ENCODE measurements at regions not wholly inside any gene's neighbourhood (a gene's known extent, or its start where the extent isn't known, plus 50 kb on each side); places are given as distances from the start of the nearest gene placed in this dataset.
"Not testable (repeated sequence)": the region's sequence is repeated elsewhere in the genome, so short reads cannot be mapped to it uniquely, and the experiment has no call there.

- intact Hi-C loops (cut with DNase I; ENCODE audit: low total_unique reads); H3K4me1 ChIP-seq; DNase-seq; H3K36me3 ChIP-seq; H3K27ac ChIP-seq; H3K9me3 ChIP-seq; H3K4me3 ChIP-seq; H3K27me3 ChIP-seq (replicated peaks in 1 of 7): not testable (repeated sequence)
- 51 to 80% (median 65%) methylated on average over 1 to 5 of the region's 6 CpGs for WGBS, 5 donors
Measured at GRCh38 chr2:95764966-95765365, 173.2 kb downstream of the TRIM43 start.

GRCh38 chr2:95765925-95766910 lies 174.4 kb downstream of the TRIM43 start:
- H3K27ac ChIP-seq; H3K9me3 ChIP-seq; H3K27me3 ChIP-seq (replicated peaks in 1 of 7); DNase-seq; H3K4me1 ChIP-seq; intact Hi-C loops (cut with DNase I; ENCODE audit: low total_unique reads); H3K36me3 ChIP-seq; H3K4me3 ChIP-seq: not testable (repeated sequence)
- 77 to 83% (median 80%) methylated on average over 10 to 11 of the region's 11 CpGs for WGBS, 5 donors

GRCh38 chr2:95767531-95767930 lies 175.7 kb downstream of the TRIM43 start:
- H3K4me1 ChIP-seq; H3K27me3 ChIP-seq (replicated peaks in 1 of 7); H3K27ac ChIP-seq; DNase-seq; H3K9me3 ChIP-seq; H3K36me3 ChIP-seq; intact Hi-C loops (cut with DNase I; ENCODE audit: low total_unique reads); H3K4me3 ChIP-seq: not testable (repeated sequence)
- WGBS, 5 donors = 48 to 66% (median 61%) methylated on average over 4 of the region's 4 CpGs

GRCh38 chr2:95767950-95768349 lies 176.1 kb downstream of the TRIM43 start:
- H3K4me1 ChIP-seq; DNase-seq; H3K27me3 ChIP-seq (replicated peaks in 1 of 7); intact Hi-C loops (cut with DNase I; ENCODE audit: low total_unique reads); H3K27ac ChIP-seq; H3K4me3 ChIP-seq; H3K36me3 ChIP-seq; H3K9me3 ChIP-seq: not testable (repeated sequence)
- 50 to 100% (median 79%) methylated on average over 1 to 2 of the region's 3 CpGs for WGBS, 5 donors

GRCh38 chr2:95769256-95769655 lies 177.5 kb downstream of the TRIM43 start:
- intact Hi-C loops (cut with DNase I; ENCODE audit: low total_unique reads); H3K27me3 ChIP-seq (replicated peaks in 1 of 7); H3K4me1 ChIP-seq; H3K9me3 ChIP-seq; H3K4me3 ChIP-seq; H3K27ac ChIP-seq; DNase-seq; H3K36me3 ChIP-seq: not testable (repeated sequence)
- 56 to 100% (median 95%) methylated on average over 1 of the region's 1 CpG for WGBS, 5 donors

GRCh38 chr2:95770726-95771125 lies 178.9 kb downstream of the TRIM43 start:
- DNase-seq = not testable (repeated sequence)
- WGBS, 5 donors = 83 to 89% (median 85%) methylated on average over 7 of the region's 9 CpGs

GRCh38 chr2:95774322-95775192 lies 182.8 kb downstream of the TRIM43 start:
- intact Hi-C loops (cut with DNase I; ENCODE audit: low total_unique reads); H3K9me3 ChIP-seq; H3K36me3 ChIP-seq; H3K27me3 ChIP-seq (replicated peaks in 1 of 7); H3K27ac ChIP-seq; H3K4me1 ChIP-seq; DNase-seq; H3K4me3 ChIP-seq: not testable (repeated sequence)
- 20 to 78% (median 72%) methylated on average over 1 to 3 of the region's 11 CpGs for WGBS, 5 donors

More at GRCh38 chr2:95770726-95771125, 178.9 kb downstream of the TRIM43 start:
- H3K36me3 ChIP-seq; H3K9me3 ChIP-seq; H3K4me1 ChIP-seq; H3K4me3 ChIP-seq; H3K27ac ChIP-seq; H3K27me3 ChIP-seq (replicated peaks in 1 of 7); intact Hi-C loops (cut with DNase I; ENCODE audit: low total_unique reads): not testable (repeated sequence)

- H3K4me1 ChIP-seq; H3K27me3 ChIP-seq (replicated peaks in 1 of 7); H3K36me3 ChIP-seq; H3K27ac ChIP-seq; intact Hi-C loops (cut with DNase I; ENCODE audit: low total_unique reads); H3K9me3 ChIP-seq; DNase-seq; H3K4me3 ChIP-seq: not testable (repeated sequence)
- 62 to 72% (median 70%) methylated on average over 3 to 5 of the region's 9 CpGs; no CpG with 5 or more reads in 2 of the 5 donors for WGBS, 5 donors
Measured at GRCh38 chr2:95775193-95775531, 183.4 kb downstream of the TRIM43 start.

Data from spleen (tissue), 11 donors.